Inflammatory macrophage treated with lipopolysaccharide for 4 hours (primary cell): ENCODE measurements at regions not wholly inside any gene's neighbourhood (a gene's known extent, or its start where the extent isn't known, plus 50 kb on each side); places are given as distances from the start of the nearest gene placed in this dataset.
"Not testable (repeated sequence)": the region's sequence is repeated elsewhere in the genome, so short reads cannot be mapped to it uniquely, and the experiment has no call there.

Source experiments
- DNase-seq: peaks from one replicate; pipeline ENCODE4 v3.0.0-alpha.2; 2020

- DNase-seq = no peak
Measured at GRCh38 chr3:103513003-103513402, 1078.2 kb downstream of the ZPLD1 start.

GRCh38 chr3:103515116-103515515, 1080.3 kb downstream of the ZPLD1 start:
- DNase-seq = no peak

- no peak for DNase-seq
Measured at GRCh38 chr3:103516950-103517349, 1082.1 kb downstream of the ZPLD1 start.

DNA sequence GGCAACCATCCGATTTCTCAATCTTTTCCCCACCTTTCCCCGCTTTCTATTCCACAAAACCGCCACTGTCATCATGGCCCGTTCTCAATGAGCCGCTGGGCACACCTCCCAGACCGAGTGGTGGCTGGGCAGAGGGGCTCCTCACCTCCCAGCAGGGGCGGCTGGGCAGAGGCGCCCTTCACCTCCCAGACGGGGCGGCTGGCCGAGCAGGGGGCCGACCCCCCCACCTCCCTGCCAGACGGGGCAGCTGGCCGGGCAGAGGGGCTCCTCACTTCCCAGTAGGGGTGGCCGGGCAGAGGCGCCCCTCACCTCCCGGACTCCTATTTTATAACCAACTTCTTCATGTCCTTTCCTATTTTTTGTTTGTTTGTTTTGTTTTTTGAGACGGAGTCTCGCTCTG, 1096.5 kb downstream of the ZPLD1 start:
- not testable (repeated sequence) for DNase-seq

GRCh38 chr3:103532986-103533385, 1098.2 kb downstream of the ZPLD1 start:
- no peak for DNase-seq

GRCh38 chr3:103554451-103554850, 1119.6 kb downstream of the ZPLD1 start:
- DNase-seq = no peak

- DNase-seq = not testable (repeated sequence)
Measured at GRCh38 chr3:103564116-103564515, 1129.3 kb downstream of the ZPLD1 start.

- no peak for DNase-seq
Measured at GRCh38 chr3:103585809-103586208, 1151.0 kb downstream of the ZPLD1 start.

DNA sequence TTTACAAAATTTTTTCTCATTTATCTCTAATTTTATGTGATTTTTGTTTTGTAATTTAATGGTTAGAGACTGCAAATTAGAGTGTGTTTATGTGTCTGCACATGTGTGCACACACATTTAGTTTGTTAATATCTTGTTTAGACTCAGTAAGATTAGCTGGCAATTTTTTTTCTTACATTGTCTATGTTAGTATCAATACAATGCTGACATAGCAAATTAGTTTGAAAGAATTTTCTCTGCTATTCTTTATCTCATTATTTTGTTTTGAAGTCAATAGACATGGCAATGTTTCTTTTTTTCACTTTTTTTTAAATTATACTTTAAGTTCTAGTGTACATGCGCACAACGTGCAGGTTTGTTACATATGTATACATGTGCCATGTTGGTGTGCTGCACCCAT, 1155.0 kb downstream of the ZPLD1 start:
- no peak for DNase-seq

DNA sequence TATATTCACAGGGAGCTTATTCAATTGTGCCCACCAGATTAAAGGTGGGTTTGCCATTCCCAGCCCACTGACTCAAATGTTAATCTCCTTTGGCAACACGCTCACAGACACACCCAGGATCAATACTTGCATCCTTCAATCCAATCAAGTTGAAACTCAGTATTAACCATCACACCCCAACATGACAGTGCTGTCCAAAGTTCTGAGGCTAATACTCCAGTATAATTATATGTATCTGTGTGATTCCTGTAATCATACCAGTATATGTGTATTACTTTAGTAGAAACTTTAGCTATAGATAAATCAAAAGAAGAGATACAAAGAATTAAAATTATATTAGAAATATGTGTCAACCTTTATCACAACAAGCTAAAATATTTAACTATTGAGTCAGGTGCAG, 1166.0 kb downstream of the ZPLD1 start:
- DNase-seq = no peak

DNA sequence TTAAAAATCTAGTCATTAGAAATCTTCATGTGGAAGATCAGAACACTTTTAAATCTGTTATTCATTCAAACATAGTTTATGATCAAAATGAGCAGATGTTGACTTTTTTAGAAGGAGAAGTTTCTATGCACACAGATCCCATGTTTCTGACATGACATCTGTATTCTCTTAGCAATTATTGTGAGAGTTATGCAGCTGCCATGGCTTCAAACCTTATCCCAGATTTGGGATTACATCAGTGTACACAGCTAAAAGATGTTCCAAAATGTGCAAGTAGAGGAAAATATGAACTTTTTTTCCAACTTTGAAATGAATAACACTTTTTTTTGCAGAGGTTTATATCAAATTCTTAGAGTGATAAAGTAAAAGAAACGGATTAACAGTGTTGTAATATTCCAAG, 1166.9 kb downstream of the ZPLD1 start:
- DNase-seq = no peak

DNA sequence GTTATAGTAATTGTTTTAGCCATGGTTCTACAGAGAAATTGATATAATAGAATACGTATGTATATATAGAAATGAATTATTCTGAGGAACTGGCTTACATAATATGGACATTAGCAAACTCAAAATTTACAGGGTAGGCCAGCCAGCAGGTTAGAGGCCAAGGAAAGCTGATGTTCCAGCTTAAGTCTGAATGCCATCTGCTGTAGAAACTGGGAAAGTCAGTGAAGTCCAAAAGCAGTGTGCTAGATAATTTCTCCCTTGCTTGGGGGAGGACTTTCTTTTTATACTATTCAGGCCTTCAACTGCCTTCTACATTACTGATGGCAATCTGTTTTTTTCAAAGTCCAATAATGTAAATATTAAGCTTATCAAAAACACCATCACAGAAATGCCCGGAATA, 1174.7 kb downstream of the ZPLD1 start:
- DNase-seq = no peak

DNA sequence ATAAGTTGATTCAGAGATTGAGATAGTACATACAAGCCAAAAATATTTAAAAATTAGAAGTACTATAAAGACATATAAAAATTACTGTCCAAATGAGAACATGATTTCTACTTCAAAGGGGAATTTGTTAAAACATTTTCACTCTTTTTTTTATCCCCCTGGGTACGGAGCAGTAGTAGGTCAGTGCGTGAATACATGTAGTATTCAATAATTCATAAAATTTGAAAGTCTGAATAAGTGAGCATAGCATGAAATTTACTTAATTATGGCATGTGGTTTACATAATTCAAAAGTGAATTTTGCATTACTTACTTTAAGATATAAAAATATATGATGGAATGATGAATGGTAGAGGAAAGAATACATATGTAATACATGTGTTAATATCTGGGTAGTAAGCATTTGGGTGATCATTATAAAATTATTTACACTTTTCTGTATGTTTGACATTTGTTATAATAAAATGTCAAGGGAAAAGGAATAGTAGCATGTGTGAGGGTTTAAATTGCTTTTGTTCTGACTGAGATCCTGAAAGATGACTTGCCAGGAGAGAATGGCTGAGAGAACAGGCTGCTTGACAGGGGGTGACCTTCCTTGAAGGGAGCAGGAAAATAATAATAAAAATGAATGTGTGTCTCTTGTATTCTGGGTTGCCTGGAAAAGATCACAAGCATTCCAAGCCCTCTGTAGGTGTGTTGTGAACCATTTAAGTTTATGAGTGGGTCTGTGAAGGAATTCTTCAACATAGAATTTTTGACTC, 1178.8 kb downstream of the ZPLD1 start:
- no peak for DNase-seq

DNA sequence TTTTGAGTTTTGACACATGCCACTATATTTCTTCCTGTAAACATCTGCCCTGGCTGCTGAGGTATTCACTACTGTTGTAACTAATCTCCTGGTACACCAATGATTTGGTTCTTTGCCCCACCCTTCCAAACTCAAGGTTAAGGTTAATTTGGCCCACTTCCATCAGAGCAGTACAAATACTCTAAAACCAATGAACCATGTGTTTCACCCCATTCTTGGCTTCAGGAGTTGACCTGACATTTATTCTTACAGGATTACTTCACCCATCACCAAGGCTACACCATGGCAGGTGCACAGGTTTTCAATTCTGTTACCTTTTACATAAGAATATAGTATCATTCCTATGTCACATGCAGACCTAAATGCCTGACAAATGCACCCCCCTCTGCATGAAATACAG, 1179.9 kb downstream of the ZPLD1 start:
- no peak for DNase-seq

- DNase-seq = no peak
Measured at GRCh38 chr3:103617961-103618360, 1183.1 kb downstream of the ZPLD1 start.

DNA sequence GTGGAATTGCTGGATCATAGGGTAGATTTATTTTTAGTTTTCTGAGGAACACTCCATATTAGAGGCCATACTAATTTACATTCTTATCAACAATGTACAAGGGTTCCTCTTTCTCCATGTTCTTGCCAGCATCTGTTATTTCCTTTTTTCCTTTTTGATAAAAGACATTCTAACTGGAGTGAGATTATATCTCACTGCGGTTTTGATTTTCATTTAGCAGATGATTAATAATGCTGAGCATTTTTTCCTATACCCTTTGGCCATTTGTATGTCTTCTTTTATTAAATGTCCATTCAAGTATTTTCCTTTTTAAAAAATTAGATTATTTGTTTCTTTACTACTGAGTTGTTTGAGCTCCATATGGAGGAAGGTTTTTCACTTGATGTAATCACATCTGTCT, 1189.5 kb downstream of the ZPLD1 start:
- no peak for DNase-seq

GRCh38 chr3:103629391-103629790, 1194.6 kb downstream of the ZPLD1 start:
- no peak for DNase-seq

GRCh38 chr3:103644450-103644849, 1209.6 kb downstream of the ZPLD1 start:
- DNase-seq = no peak

GRCh38 chr3:103653996-103654395, 1219.2 kb downstream of the ZPLD1 start:
- no peak for DNase-seq

DNA sequence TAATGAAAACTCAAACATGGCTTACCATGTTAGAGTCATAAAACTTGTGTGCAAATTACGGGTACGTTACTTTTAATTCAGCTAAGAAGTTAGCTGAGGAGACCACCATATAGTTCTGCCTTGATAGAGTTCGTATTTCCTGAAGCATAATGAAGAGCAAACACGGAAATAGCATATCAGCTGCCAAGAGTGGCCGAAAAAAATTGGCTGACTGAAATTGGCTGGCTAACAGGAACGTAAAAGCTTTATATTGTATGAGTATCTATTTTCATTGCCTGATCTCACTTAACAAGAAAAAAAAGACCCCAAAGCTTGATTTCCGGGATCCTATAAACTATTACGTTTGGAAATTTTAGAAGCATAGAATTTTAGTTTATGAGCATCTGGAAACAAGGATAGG, 1222.9 kb downstream of the ZPLD1 start:
- no peak for DNase-seq

DNA sequence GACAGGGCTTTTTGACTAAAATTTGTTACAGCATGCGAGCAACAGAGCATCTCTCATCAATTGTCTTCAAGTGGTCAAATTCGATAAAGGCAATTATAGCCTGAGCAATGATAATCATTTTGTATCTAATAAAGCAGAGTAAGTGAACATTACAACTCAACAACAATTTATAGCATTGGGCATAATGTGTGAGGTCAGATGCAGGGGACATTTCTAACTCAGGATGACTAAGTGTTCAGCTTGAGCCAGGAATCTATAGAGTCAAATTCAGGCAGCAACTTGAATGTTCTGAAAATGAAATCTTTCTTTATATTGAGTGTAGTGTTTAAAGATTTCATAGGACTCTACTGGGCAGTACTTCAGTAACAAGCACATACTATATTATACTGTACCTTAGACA, 1226.0 kb downstream of the ZPLD1 start:
- no peak for DNase-seq

DNA sequence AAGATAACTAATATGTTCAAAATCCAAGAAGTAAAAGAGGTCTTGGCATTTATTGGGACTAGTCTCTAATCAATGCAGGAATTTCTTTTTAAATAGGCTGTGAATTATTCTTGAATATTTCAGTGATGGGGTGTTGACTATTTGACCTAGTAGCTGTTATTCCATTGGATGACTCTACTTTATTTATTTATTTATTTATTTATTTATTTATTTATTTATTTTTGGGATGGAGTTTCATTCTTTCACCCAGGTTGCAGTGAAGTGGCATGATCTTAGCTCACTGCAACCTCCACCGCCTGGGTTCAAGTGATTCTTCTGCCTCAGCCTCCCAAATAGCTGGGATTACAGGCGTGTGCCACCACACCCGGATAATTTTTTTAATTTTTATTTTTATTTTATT, 1227.8 kb downstream of the ZPLD1 start:
- no peak for DNase-seq

GRCh38 chr3:103672346-103672745, 1237.5 kb downstream of the ZPLD1 start:
- DNase-seq = no peak

- DNase-seq = no peak
Measured at GRCh38 chr3:103684904-103685303, 1250.1 kb downstream of the ZPLD1 start.

GRCh38 chr3:103685939-103686338, 1251.1 kb downstream of the ZPLD1 start:
- no peak for DNase-seq
